AG04450 (cell line): ENCODE measurements at regions not wholly inside any gene's neighbourhood (a gene's known extent, or its start where the extent isn't known, plus 50 kb on each side); places are given as distances from the start of the nearest gene placed in this dataset.
"Not testable (repeated sequence)": the region's sequence is repeated elsewhere in the genome, so short reads cannot be mapped to it uniquely, and the experiment has no call there.

ENCODE experiments used
- CTCF ChIA-PET: fragments of 300-600, 350-600 bp; formaldehyde crosslinking; extraction: SDS; loops from one replicate; lab custom pipeline; 2022; ENCODE audit warnings: antibody characterized with exemption, inconsistent platforms; lab: Charles Lee
- POLR2A ChIA-PET: fragments of 350-600 bp; formaldehyde crosslinking; extraction: SDS; loops from one replicate; lab custom pipeline; 2021; ENCODE audit warnings: antibody characterized with exemption, inconsistent platforms; lab: Yijun Ruan, JAX
- DNase-seq: peaks from one replicate; pipeline ENCODE4 v3.0.0-alpha.2; 2011; ENCODE audit warnings: low read depth, low spot score
- H3K27ac ChIP-seq: one replicate; pipeline ENCODE4 v1.5.1; 2012; ENCODE audit warnings: low read depth, low read length, control low read depth
- H3K27me3 ChIP-seq: one replicate; pipeline ENCODE4 v1.6.0; 2012; ENCODE audit warnings: low read length; ENCODE audit not compliant: control insufficient read depth, insufficient read depth
- H3K4me3 ChIP-seq: 2 replicates; pipeline ENCODE4 v1.5.1; 2011; ENCODE audit warnings: mild to moderate bottlenecking, low read depth, low read length, control low read depth
- H3K9me3 ChIP-seq: 2 replicates; pipeline ENCODE4 v1.5.1; 2012; ENCODE audit warnings: low read length; ENCODE audit not compliant: control insufficient read depth, insufficient read depth
- CTCF ChIP-seq: IDR thresholded peaks from 2 replicates; pipeline ENCODE4 v1.5.1; 2011; ENCODE audit warnings: low read depth, low read length, control low read depth, inconsistent platforms

GRCh38 chr3:18211116-18211515 is 214.0 kb downstream of the SATB1 start:
- CTCF ChIA-PET: no interaction called here
- Histone ChIP-seq H3K4me3 (no peak overlapping the region), H3K27me3 (no peaks in the 10 kb centered on the region), H3K9me3 (no peaks in the 10 kb centered on the region), H3K27ac (no peak overlapping the region)
- POLR2A ChIA-PET: no interaction called here
- no peak for TF ChIP-seq CTCF
- no peak for DNase-seq

- Histone ChIP-seq H3K27me3 (no peaks in the 10 kb centered on the region), H3K4me3 (no peak overlapping the region), H3K9me3 (no peaks in the 10 kb centered on the region), H3K27ac (no peak overlapping the region)
- ChIA-PET POLR2A (no interaction called here), CTCF (no interaction called here)
- no peak for TF ChIP-seq CTCF
- DNase-seq: no peak
These were observed 216.3 kb downstream of the SATB1 start for GRCh38 chr3:18208856-18209255.

- H3K9me3 ChIP-seq: no peaks in the 10 kb centered on the region
- H3K27me3 ChIP-seq: no peaks in the 10 kb centered on the region
- POLR2A ChIA-PET: no interaction called here
- TF ChIP-seq CTCF: no peak
- CTCF ChIA-PET: no interaction called here
- H3K27ac ChIP-seq: no peak overlapping the region
- no peak for DNase-seq
- no peak overlapping the region for H3K4me3 ChIP-seq
These were observed 217.0 kb downstream of the SATB1 start for GRCh38 chr3:18208091-18208490.

GRCh38 chr3:18207226-18207625 is 217.9 kb downstream of the SATB1 start:
- ChIA-PET POLR2A (no interaction called here), CTCF (no interaction called here)

GRCh38 chr3:18205701-18206100 is 219.4 kb downstream of the SATB1 start:
- H3K27me3 ChIP-seq, POLR2A ChIA-PET, CTCF ChIA-PET, H3K4me3 ChIP-seq, DNase-seq, H3K9me3 ChIP-seq, H3K27ac ChIP-seq: not testable (repeated sequence)

More at GRCh38 chr3:18207226-18207625, 217.9 kb downstream of the SATB1 start:
- no peak for TF ChIP-seq CTCF
- no peak overlapping the region for H3K4me3 ChIP-seq
- no peak overlapping the region for H3K27ac ChIP-seq
- DNase-seq: no peak
- H3K27me3 ChIP-seq: no peaks in the 10 kb centered on the region
- no peaks in the 10 kb centered on the region for H3K9me3 ChIP-seq

- TF ChIP-seq CTCF: no peak
- DNase-seq: no peak
These were observed 223.8 kb downstream of the SATB1 start for GRCh38 chr3:18201315-18201714.

More at GRCh38 chr3:18201315-18201714, 223.8 kb downstream of the SATB1 start:
- no peaks in the 10 kb centered on the region for H3K9me3 ChIP-seq
- H3K4me3 ChIP-seq: no peak overlapping the region
- no peaks in the 10 kb centered on the region for H3K27me3 ChIP-seq
- ChIA-PET CTCF (no interaction called here), POLR2A (no interaction called here)
- H3K27ac ChIP-seq: no peak overlapping the region
